ENCODE measurements at regions not wholly inside any gene's neighbourhood (a gene's known extent, or its start where the extent isn't known, plus 50 kb on each side); places are given as distances from the start of the nearest gene placed in this dataset.
"Not testable (repeated sequence)": the region's sequence is repeated elsewhere in the genome, so short reads cannot be mapped to it uniquely, and the experiment has no call there.

- TF ChIP-seq EZH2 (IDR thresholded peaks at IDR 0.05; ENCODE audit: insufficient read depth, poor library complexity, severe bottlenecking); EZH2phosphoT487 (IDR thresholded peaks at IDR 0.05; ENCODE audit: insufficient read depth, low read depth): not testable (repeated sequence)
These were observed 53.6 kb upstream of the PLGLB1 start for GRCh38 chr2:87075054-87075790.
